ENCODE measurements at regions not wholly inside any gene's neighbourhood (a gene's known extent, or its start where the extent isn't known, plus 50 kb on each side); places are given as distances from the start of the nearest gene placed in this dataset.

- TF ChIP-seq POLR2AphosphoS5 (IDR thresholded peaks at IDR 0.05; ENCODE audit: insufficient read depth in 1 of 2, low read depth in 1 of 2), result no peak
- no peak for TF ChIP-seq CTCF (IDR thresholded peaks at IDR 0.05)
- TF ChIP-seq POLR2A (IDR thresholded peaks at IDR 0.05), result no peak
Measured at GRCh38 chr3:101976473-101976872, 127.2 kb downstream of the NFKBIZ start.
